ENCODE measurements at regions not wholly inside any gene's neighbourhood (a gene's known extent, or its start where the extent isn't known, plus 50 kb on each side); places are given as distances from the start of the nearest gene placed in this dataset.

DNA sequence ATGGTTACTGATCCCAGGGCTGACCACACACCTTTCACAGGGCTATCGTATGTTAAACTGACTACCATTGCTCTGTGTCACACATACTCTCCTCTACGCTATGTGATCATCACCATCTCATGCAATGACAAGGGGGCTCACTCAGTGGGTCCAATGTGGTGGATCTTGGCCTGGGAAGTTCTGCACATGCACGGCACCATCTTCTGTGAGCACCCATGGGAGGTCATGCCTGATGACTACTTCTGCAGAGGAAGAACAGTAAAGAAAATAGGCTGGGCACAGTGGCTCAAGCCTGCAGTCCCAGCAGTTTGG, 60.0 kb upstream of the FOXD3 start:
- no peak for TF ChIP-seq RAD21 (IDR thresholded peaks at IDR 0.05; ENCODE audit: low read depth)
- TF ChIP-seq, protein P1, sequence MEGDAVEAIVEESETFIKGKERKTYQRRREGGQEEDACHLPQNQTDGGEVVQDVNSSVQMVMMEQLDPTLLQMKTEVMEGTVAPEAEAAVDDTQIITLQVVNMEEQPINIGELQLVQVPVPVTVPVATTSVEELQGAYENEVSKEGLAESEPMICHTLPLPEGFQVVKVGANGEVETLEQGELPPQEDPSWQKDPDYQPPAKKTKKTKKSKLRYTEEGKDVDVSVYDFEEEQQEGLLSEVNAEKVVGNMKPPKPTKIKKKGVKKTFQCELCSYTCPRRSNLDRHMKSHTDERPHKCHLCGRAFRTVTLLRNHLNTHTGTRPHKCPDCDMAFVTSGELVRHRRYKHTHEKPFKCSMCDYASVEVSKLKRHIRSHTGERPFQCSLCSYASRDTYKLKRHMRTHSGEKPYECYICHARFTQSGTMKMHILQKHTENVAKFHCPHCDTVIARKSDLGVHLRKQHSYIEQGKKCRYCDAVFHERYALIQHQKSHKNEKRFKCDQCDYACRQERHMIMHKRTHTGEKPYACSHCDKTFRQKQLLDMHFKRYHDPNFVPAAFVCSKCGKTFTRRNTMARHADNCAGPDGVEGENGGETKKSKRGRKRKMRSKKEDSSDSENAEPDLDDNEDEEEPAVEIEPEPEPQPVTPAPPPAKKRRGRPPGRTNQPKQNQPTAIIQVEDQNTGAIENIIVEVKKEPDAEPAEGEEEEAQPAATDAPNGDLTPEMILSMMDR (IDR thresholded peaks at IDR 0.05 in 2 of 3, conservative IDR thresholded peaks at IDR 0.05 in 1 of 3; ENCODE audit: borderline replicate concordance in 1 of 3, insufficient read depth in 1 of 3, low read depth in 2 of 3, low read length in 2 of 3): no peak
